H1 (cell line): ENCODE measurements at regions not wholly inside any gene's neighbourhood (a gene's known extent, or its start where the extent isn't known, plus 50 kb on each side); places are given as distances from the start of the nearest gene placed in this dataset.

ENCODE experiments used
- EP300 ChIP-seq, 2 experiments: IDR thresholded peaks; 1 replicate in 1 of 2; 2 replicates in 1 of 2; pipeline ENCODE4 v1.6.1; 2011 to 2012; ENCODE audit warnings: low read depth in 2 of 2, low read length in 2 of 2, mild to moderate bottlenecking in 2 of 2, borderline replicate concordance in 1 of 2, inconsistent platforms in 1 of 2, moderate library complexity in 1 of 2

DNA sequence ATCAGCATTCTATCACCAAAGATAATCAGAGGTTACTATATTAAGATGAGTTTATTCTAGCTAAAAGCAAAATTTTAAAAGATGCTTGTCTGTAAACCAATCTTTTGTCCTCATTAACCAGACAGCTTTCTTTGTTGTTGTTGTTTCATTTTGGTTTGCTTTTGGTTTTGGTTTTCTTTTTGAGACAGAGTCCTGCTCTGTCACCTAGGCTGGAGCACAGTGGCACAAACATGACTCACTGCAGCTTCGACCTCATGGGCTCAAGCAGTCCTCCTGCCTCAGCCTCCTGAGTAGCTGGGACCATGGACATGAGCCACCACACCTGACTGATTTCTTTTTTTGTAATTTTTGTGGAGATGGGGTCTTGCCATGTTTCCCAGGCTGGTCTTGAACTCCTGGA lies 102.9 kb downstream of the COX18 start (continued):
- TF ChIP-seq EP300 (IDR thresholded peaks at IDR 0.05; ENCODE audit: borderline replicate concordance in 1 of 2, low read depth in 2 of 2, low read length in 2 of 2), result no peak
